Parathyroid adenoma (tissue), 2 donors: ENCODE measurements at regions not wholly inside any gene's neighbourhood (a gene's known extent, or its start where the extent isn't known, plus 50 kb on each side); places are given as distances from the start of the nearest gene placed in this dataset.

Experiments used
- H2AFZ ChIP-seq: fragments of 300-600 bp; sonication (generic); one replicate; pipeline ENCODE4 v1.7.0; 2017; ENCODE audit warnings: antibody characterized with exemption, mild to moderate bottlenecking
- H3K27ac ChIP-seq: fragments of 300-600 bp; sonication (generic); one replicate; pipeline ENCODE4 v1.7.0; 2017
- H3K27me3 ChIP-seq: fragments of 300-600 bp; sonication (generic); one replicate; pipeline ENCODE4 v1.7.0; 2017; ENCODE audit warnings: low read length; ENCODE audit not compliant: control insufficient read depth, insufficient read depth
- H3K36me3 ChIP-seq: fragments of 300-600 bp; sonication (generic); one replicate; pipeline ENCODE4 v1.7.0; 2017; ENCODE audit warnings: low read length; ENCODE audit not compliant: control insufficient read depth, insufficient read depth
- H3K4me1 ChIP-seq: fragments of 300-600 bp; sonication (generic); one replicate; pipeline ENCODE4 v1.7.0; 2017; ENCODE audit warnings: control low read depth
- H3K4me2 ChIP-seq: fragments of 300-600 bp; sonication (generic); one replicate; pipeline ENCODE4 v1.7.0; 2017; ENCODE audit warnings: low read length
- H3K4me3 ChIP-seq: fragments of 300-600 bp; sonication (generic); one replicate; pipeline ENCODE4 v1.7.0; 2017; ENCODE audit warnings: low read depth, low read length
- H3K79me2 ChIP-seq: fragments of 300-600 bp; sonication (generic); one replicate; pipeline ENCODE4 v1.7.0; 2017; ENCODE audit warnings: control low read depth
- H3K9ac ChIP-seq: fragments of 300-600 bp; sonication (generic); one replicate; pipeline ENCODE4 v1.7.0; 2017; ENCODE audit warnings: mild to moderate bottlenecking
- H3K9me3 ChIP-seq: fragments of 300-600 bp; sonication (generic); one replicate; pipeline ENCODE4 v1.7.0; 2017; ENCODE audit warnings: low read length; ENCODE audit not compliant: control insufficient read depth
- TF ChIP-seq, protein P1 (sequence below): fragments of 300-600 bp; sonication (generic); IDR thresholded peaks from one replicate; pipeline ENCODE4 v1.7.0; 2017; ENCODE audit warnings: antibody characterized with exemption, mild to moderate bottlenecking
- donor health status: primary hyperparathyroidism.

- Histone ChIP-seq H3K27me3 (no peaks in the 10 kb centered on the region), H3K9ac (no peak overlapping the region), H3K4me2 (no peak overlapping the region), H2AFZ (no peak overlapping the region), H3K4me1 (no peaks in the 10 kb centered on the region), H3K27ac (no peak overlapping the region), H3K79me2 (no peaks in the 10 kb centered on the region), H3K36me3 (no peaks in the 10 kb centered on the region), H3K4me3 (no peak overlapping the region), H3K9me3 (no peaks in the 10 kb centered on the region)
- TF ChIP-seq, protein P1, sequence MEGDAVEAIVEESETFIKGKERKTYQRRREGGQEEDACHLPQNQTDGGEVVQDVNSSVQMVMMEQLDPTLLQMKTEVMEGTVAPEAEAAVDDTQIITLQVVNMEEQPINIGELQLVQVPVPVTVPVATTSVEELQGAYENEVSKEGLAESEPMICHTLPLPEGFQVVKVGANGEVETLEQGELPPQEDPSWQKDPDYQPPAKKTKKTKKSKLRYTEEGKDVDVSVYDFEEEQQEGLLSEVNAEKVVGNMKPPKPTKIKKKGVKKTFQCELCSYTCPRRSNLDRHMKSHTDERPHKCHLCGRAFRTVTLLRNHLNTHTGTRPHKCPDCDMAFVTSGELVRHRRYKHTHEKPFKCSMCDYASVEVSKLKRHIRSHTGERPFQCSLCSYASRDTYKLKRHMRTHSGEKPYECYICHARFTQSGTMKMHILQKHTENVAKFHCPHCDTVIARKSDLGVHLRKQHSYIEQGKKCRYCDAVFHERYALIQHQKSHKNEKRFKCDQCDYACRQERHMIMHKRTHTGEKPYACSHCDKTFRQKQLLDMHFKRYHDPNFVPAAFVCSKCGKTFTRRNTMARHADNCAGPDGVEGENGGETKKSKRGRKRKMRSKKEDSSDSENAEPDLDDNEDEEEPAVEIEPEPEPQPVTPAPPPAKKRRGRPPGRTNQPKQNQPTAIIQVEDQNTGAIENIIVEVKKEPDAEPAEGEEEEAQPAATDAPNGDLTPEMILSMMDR: no peak
These were observed 1784.2 kb upstream of the CELF4 start for GRCh38 chr18:39349801-39350200.

DNA sequence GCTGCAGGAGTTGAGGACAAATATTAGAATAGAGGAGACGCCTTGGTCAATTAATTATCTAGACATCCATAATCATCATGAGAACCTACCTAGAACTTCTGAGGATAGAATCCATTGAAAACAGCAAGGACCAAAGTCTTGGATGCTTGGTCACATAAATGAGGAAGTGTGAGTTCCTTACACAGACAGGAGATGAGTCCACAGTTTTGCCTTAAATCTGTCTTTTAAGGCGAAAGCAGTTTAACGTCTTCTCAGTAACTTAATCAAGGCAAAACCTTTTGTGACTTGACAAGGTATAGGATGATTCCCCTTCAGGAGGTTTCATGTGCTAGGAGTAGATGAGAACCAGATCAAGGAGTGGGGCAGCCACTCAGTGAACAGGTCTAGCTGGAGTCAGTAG lies 1783.2 kb upstream of the CELF4 start:
- Histone ChIP-seq H3K4me2 (no peak overlapping the region), H3K27me3 (no peaks in the 10 kb centered on the region), H3K36me3 (no peaks in the 10 kb centered on the region), H3K4me1 (no peaks in the 10 kb centered on the region), H3K27ac (no peak overlapping the region), H3K9ac (no peak overlapping the region), H3K4me3 (no peak overlapping the region), H2AFZ (no peak overlapping the region), H3K79me2 (no peaks in the 10 kb centered on the region), H3K9me3 (no peaks in the 10 kb centered on the region)
- TF ChIP-seq, protein P1: no peak

DNA sequence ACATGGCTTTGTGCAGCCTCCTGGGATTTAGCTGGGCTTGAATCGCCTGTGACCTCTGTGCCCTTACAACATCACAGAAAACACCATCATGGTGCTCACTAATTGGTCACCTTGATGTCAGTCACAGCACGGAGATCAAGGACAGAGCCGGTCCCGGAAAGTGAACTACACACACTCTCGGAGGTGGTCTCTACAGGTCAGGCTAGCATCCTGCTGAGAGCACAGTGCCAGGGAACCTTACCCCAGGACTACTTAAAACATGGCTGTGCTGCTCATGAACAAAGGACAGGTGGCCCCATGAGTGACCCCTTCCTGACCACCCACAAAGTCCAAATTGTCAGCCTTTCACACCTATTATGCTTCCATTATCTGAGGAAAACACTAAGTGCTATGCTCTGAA lies 1782.1 kb upstream of the CELF4 start:
- Histone ChIP-seq H2AFZ (no peak overlapping the region), H3K9ac (no peak overlapping the region), H3K79me2 (no peaks in the 10 kb centered on the region), H3K4me3 (no peak overlapping the region), H3K27me3 (no peaks in the 10 kb centered on the region), H3K4me2 (no peak overlapping the region), H3K27ac (no peak overlapping the region), H3K36me3 (no peaks in the 10 kb centered on the region), H3K4me1 (no peaks in the 10 kb centered on the region), H3K9me3 (no peaks in the 10 kb centered on the region)
- TF ChIP-seq, protein P1: no peak

- Histone ChIP-seq H3K4me3 (no peak overlapping the region), H3K27me3 (no peaks in the 10 kb centered on the region), H3K36me3 (no peaks in the 10 kb centered on the region), H3K9ac (no peak overlapping the region), H3K4me2 (no peak overlapping the region), H3K4me1 (no peaks in the 10 kb centered on the region), H3K9me3 (no peaks in the 10 kb centered on the region), H3K27ac (no peak overlapping the region), H2AFZ (no peak overlapping the region), H3K79me2 (no peaks in the 10 kb centered on the region)
- TF ChIP-seq, protein P1: no peak
These were observed 1781.3 kb upstream of the CELF4 start for GRCh38 chr18:39346916-39347315.

DNA sequence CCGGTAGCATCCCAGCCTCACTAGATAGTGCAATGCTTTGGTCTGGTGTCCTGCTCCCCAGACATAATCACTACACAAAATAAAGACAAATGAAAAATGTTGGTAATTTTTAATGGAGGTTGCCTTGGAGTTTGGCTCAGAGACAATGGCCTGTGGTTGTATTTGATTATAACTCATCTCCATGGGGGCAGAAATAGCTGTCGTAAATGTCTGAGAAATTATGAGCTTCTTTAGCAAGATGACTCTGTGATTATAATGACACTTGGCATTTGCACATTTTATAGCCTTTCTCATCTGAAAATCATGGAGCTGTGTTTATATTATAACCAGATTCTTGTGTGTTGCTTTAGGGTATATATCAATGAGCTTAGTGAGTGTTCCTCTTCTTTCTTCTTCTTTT lies 1779.7 kb upstream of the CELF4 start:
- no peak overlapping the region for H2AFZ ChIP-seq
- no peak overlapping the region for H3K27ac ChIP-seq
- TF ChIP-seq, protein P1: no peak
- no peak overlapping the region for H3K9ac ChIP-seq
- H3K9me3 ChIP-seq: no peaks in the 10 kb centered on the region
- H3K4me1 ChIP-seq: no peaks in the 10 kb centered on the region
- H3K27me3 ChIP-seq: no peaks in the 10 kb centered on the region
- H3K4me2 ChIP-seq: no peak overlapping the region
- H3K36me3 ChIP-seq: no peaks in the 10 kb centered on the region
- no peaks in the 10 kb centered on the region for H3K79me2 ChIP-seq
- no peak overlapping the region for H3K4me3 ChIP-seq
